ENCODE measurements at regions not wholly inside any gene's neighbourhood (a gene's known extent, or its start where the extent isn't known, plus 50 kb on each side); places are given as distances from the start of the nearest gene placed in this dataset.

DNA sequence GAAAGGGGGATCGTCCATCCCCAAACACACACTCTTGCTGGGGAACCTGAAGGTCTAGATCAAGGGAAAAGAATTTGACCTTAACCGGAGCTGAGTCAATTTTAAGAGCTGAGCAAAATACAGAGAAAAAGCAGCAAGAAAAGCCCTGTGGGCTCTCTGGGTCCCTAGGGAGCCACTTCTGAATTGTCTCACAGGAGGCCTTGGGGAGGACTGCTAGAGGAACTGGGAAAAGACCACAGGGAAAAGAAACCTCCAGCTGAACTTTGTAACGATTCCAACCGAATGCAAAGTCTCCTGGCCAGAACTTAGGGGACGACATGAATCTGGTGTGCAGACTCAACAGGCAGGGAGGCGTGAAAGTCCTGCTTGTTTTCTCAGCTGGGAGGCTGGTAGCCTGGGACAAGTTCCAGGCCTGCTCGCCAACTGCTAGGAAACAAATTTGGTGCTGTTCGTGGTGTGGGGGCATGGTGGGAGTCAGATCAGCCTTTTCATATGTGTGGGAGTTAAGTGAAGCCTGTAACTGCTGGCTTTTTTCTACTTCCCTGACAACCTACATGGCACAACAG lies 644.6 kb upstream of the CNTNAP5 start:
- no peak for TF ChIP-seq CTCF (IDR thresholded peaks at IDR 0.05)

- TF ChIP-seq CTCF (IDR thresholded peaks at IDR 0.05), result no peak
These were observed 609.4 kb upstream of the CNTNAP5 start for GRCh38 chr2:123415678-123416077.

GRCh38 chr2:123419976-123420375 lies 605.1 kb upstream of the CNTNAP5 start:
- TF ChIP-seq CTCF (IDR thresholded peaks at IDR 0.05), result no peak

GRCh38 chr2:123434546-123435395 lies 590.3 kb upstream of the CNTNAP5 start:
- TF ChIP-seq CTCF (IDR thresholded peaks at IDR 0.05), result no peak

DNA sequence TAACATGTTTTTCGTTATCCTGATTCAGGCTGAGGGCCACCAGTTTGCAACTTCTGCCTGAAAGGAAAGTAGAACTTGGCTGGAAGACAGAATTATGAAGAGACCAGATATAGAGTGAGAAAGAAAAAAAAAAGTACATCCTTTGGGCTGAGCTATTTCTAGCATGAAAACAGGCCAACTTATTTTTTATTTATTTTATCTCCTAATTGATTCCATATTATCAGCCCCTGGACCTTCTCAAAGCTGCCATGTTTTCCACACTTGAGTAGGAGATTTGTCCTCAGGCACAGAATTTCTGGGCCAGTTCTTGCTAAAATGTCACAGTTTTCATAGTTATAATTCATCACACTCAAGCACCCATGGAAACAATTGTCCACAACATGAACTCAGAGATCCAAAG lies 586.8 kb upstream of the CNTNAP5 start:
- TF ChIP-seq CTCF (IDR thresholded peaks at IDR 0.05), result no peak

- no peak for TF ChIP-seq CTCF (IDR thresholded peaks at IDR 0.05)
These were observed 586.4 kb upstream of the CNTNAP5 start for GRCh38 chr2:123438675-123439074.

DNA sequence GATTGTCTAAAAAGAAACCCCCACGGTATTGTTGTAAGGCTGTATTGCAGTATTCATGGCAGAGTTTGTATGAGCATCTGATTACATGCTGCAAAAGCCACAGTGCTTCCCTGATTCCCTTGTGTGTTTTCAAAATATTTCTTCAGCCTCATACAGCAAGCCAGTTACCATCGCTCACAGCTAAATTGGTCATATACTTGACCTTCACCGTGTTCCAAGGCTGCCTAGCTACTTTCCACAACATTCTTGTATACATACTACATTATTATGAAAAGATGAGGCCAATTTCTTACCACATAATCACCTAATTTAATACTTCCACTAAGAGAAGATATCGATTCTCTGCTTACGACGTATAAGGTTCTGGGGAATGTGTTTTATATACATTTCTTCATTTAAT lies 576.3 kb upstream of the CNTNAP5 start:
- TF ChIP-seq CTCF (IDR thresholded peaks at IDR 0.05), result no peak
